HFF-Myc (cell line): ENCODE measurements at regions not wholly inside any gene's neighbourhood (a gene's known extent, or its start where the extent isn't known, plus 50 kb on each side); places are given as distances from the start of the nearest gene placed in this dataset.

ENCODE experiments used
- DNase-seq: peaks from one replicate; pipeline ENCODE4 v3.0.0-alpha.2; 2011; ENCODE audit warnings: low read depth; ENCODE audit errors: extremely low read depth
- H3K4me3 ChIP-seq: replicated peaks from 2 replicates; pipeline ENCODE4 v1.5.1; 2011; ENCODE audit warnings: low read depth, mild to moderate bottlenecking, control low read depth, low read length
- TF ChIP-seq, protein P1 (sequence below): IDR thresholded peaks from 2 replicates; pipeline ENCODE4 v1.5.1; 2012; ENCODE audit warnings: mild to moderate bottlenecking, low read depth, low read length, control low read depth; ENCODE audit errors: missing control alignments

DNA sequence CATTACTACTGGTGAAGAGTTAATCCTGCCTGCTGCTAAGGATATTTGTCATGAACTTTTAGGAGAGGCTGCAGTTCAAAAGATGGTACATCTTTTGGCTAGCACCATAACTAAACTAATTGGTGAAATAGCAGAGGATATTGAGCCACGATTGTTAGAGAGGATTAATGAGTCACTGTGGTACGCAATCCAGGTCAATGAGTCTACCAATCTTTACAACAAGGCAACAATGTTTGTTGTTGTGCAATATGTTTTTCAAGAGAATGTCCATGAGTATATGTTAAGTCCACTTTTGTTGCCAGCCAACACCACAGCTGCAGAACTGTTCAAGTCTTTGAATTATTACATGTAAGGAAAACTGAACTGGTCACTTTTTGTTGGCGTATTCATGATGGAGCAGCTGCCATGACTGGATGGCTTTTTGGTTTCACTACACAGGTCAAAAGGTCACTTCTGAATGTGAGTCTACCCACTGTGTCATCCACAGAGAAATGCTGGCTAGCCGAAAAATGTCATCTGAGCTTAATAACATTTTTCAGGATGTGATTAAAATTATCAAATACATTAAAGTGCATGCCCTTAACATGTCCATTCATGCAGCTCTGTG is 402.6 kb upstream of the KIF2B start:
- DNase-seq = no peak
- TF ChIP-seq, protein P1, sequence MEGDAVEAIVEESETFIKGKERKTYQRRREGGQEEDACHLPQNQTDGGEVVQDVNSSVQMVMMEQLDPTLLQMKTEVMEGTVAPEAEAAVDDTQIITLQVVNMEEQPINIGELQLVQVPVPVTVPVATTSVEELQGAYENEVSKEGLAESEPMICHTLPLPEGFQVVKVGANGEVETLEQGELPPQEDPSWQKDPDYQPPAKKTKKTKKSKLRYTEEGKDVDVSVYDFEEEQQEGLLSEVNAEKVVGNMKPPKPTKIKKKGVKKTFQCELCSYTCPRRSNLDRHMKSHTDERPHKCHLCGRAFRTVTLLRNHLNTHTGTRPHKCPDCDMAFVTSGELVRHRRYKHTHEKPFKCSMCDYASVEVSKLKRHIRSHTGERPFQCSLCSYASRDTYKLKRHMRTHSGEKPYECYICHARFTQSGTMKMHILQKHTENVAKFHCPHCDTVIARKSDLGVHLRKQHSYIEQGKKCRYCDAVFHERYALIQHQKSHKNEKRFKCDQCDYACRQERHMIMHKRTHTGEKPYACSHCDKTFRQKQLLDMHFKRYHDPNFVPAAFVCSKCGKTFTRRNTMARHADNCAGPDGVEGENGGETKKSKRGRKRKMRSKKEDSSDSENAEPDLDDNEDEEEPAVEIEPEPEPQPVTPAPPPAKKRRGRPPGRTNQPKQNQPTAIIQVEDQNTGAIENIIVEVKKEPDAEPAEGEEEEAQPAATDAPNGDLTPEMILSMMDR = no peak
- H3K4me3 ChIP-seq = no peak overlapping the region

DNA sequence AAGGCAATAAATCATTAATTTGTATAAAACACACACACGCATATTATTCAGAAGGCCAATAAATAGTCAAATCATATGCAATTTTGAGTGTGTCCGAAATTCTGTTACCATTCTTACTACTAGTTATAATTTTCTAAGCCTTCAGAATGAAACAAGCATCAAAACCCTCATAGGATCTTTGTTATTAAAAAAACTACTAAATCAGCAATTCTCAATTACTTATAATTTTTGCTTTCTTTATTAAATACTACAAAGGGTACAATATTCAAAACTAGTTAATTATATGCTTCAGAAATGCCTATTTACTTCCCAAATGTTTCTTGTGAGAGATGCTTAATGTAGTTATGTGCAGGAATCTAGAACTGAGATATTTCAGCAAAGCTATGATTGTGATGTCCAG is 413.1 kb upstream of the KIF2B start:
- TF ChIP-seq, protein P1 = no peak
- H3K4me3 ChIP-seq = no peak overlapping the region
- DNase-seq = no peak

DNA sequence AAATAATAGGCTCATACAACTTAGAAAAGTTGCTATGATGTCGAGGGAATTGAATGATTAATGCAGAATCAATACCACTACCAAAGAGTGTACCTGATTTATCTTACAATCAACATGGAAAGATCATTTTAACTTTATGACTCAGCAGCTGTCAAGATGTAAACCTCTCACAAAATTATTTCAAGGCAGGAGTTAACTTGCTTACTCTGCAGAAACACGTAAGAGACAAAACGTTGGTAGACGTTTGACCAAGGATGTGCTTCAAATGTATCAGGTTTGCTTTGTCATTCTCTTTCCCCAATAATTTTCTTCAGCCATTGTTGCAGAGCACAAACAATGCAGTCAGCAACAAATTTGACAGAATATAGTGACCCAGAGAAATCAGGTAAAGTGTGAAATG is 415.8 kb upstream of the KIF2B start:
- no peak overlapping the region for H3K4me3 ChIP-seq
- DNase-seq = no peak
- TF ChIP-seq, protein P1 = no peak

DNA sequence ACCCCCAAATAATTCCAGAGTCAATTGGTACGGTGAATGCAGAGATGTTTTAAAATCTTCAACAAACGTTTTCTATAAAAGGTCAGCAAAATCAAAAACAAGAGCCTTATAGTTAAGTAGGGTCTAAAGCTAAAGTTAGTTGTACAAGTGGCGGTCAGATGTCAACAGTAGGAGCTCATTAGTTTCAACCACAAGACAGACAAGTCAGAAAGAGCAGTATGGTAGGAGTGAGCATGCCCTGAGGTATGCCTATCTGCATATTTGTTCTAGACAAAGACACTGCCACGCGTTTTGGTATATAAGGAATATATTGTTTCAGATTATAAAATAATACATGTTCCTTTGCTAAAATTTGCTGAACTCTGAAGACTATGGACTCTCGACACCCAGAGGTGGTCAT is 431.5 kb upstream of the KIF2B start:
- no peak overlapping the region for H3K4me3 ChIP-seq
- TF ChIP-seq, protein P1 = no peak
- DNase-seq = no peak

DNA sequence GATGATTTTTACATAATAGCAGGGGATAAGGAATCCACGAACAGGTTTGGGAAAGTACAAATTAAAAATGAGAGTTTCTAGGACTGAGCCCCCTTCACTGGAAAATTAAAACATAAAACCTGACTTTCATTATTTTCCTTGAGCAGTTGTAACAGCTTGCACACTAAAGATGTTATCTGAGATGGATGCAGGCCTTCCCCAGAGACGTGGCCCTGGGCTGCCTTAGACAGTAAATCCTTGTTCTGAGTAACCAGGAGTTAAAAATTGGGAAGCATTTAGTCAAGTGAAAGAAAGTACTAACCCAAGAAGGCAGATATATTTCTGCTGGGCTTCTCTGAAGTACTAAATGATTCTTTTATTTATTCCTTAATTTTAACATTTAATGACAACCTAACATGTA is 432.2 kb upstream of the KIF2B start:
- H3K4me3 ChIP-seq = no peak overlapping the region
- no peak for DNase-seq
- TF ChIP-seq, protein P1 = no peak

DNA sequence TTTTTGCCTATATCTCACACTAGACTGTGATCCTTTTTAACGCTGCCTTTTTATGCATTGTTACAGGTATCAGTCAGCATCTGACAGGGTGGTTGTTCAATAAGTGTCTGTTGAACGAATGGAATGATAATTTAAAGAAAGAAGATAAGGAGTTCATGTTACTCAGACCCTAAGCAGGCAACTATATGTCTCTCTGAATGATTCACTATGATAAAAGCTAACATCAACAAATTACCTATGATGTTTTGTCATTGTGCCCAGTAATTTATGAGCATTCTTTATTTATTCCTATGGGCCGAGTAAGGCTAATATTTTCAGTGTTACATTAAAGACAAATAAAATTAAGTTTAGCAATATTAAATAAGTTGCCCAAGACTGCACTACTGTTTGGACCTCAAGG is 435.0 kb upstream of the KIF2B start:
- no peak for DNase-seq
- no peak overlapping the region for H3K4me3 ChIP-seq
- TF ChIP-seq, protein P1 = no peak

DNA sequence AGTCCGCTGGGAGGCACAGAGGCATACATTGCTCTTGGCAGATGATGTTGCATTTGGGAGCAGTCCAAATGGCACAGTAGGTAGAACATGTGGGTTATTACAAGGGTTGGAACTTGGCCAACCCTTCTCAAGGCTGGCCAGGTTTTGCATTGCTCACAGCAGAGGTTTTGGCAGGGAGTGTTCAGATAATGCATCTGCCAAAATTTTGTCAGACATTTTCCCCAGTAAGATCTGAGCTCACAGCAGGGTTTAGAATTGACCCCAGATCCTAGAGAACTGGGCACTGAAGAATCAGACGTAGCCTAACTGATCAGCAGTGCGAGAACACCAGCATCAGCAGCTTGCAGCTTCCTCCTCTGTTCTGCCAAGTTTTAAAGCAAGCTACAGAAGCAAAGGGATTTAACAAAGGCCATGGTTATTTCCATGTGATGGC is 468.8 kb upstream of the KIF2B start:
- TF ChIP-seq, protein P1 = no peak
- DNase-seq = no peak
- no peak overlapping the region for H3K4me3 ChIP-seq
